COLO668 (cell line): ENCODE measurements at regions not wholly inside any gene's neighbourhood (a gene's known extent, or its start where the extent isn't known, plus 50 kb on each side); places are given as distances from the start of the nearest gene placed in this dataset.

Source experiments
- DNase-seq: peaks from one replicate; lab custom pipeline; 2025; ENCODE audit not compliant: unreplicated experiment; lab: John Stamatoyannopoulos, UW

DNA sequence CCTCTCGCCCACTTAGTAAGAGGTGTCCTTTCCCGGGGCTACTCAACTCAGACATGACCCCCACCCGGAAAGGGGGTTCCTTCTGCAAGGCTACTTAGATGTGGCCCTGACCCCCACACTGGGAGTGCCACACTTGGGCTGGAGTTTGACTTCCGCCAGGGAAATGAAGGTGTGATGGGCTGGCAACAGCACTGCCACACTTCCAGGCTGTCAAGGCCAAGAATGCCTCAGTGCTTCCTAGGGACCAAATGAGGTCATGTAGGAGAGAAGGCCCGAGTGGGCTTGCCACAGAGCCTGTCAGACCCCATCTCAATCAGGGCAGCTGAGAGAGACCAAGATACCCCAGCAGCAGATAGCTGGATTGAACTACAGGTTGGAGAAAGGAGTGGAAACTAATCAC lies 55.5 kb downstream of the DRD1 start:
- DNase-seq: no peak

DNA sequence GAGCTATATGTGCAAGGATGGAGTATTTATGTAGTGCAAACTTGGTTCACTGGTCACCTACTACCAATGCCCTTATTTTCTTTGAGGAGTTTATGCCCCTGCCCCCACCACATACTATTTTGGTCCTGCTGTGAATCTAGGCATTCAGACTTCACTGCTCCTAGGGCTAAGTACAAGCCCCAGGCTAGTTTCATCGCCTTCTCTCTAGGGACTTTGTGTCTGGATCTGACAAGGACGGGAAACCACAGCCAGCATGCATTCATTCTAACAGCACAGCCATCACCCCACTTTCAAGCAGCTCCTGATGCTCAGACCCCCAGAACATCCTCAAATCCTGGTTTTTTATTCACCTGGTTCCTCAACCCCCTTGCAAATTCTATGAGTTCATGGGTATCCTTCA lies 56.8 kb downstream of the DRD1 start:
- DNase-seq: no peak

DNA sequence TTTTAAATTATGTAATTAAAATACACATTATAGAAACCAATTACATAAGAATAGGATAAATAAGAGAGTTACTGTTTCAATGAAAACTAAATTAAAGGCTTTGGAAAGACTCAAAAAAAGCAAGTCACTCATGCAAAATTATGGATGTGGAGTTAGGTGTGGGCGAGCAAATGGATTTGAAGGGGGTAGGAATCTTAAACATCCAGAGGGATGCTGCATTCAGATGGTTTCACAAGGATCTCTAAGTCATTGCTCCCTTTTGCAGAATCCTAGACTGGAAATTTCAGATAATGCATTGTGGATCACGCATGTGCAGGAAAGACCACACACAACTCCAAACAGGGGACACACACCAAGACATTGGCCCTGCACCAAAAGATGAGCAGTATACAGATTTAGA lies 57.5 kb downstream of the DRD1 start:
- DNase-seq: no peak

DNA sequence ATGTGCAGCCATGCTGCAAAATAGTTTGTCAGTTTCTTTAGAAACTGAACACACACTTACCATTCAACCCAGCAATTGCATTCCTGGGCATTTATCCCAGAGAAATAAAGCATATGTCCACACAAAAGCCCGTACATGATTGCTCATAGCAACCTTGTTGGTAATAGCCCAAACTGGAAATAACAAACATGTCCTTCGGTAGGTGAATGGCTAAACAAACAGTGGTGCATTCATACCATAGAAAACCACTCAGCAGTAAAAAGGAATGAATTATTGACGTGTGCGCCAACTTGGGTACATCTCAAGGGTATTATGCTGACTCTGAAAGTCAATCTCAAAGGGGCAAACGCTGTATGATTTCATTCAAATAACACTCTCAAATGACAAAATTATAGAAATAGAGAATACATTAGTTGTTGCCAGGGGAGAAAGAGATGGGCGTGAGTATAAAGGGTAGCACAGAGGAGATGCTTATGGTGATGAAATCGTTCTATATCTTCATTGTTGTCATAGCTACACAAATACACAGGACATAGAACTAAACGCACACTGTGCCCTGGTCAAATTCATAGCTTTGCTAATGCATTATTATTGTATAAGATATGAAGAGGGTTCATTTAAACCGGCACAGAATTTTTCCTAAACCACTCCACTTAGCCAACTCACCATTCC lies 58.2 kb downstream of the DRD1 start:
- peak; percentile 36 for DNase-seq

DNA sequence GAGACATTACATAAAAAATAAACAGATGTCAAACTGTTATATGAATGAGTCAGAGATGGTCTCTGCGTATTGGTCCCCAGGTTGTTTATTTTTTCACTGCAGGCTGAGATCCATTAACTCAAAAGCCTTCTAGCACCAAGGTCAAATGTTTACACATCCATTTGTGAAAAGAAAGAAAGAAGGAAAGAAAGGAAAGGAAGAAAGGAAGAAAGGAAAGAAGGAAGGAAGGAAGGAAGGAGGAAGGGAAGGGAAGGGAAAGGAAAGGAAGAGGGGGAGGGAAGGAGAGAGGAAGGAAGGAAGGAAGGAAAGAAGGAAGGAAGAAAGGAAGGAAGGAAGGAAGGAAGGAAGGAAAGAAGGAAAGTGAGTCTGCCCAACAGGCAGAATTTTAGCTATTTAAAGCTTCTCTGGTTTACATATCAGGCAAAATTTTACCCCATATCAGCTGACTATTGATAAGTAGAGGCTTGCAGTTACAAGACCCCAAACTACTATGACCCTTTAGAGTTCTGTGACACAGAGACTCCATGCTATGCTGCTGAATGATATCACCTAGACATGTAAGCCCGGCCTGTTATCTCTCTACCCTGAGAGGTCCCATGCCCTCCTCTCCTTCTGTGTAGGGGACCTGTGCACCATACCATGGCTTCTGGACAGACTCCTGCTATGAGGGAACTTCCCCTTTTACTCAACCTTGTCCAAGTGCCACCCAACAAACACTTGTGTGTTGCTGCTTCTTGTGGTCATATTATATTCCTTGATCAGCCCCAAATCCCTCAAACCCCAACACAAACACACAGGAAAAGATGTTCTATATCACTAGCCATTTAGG lies 59.0 kb downstream of the DRD1 start:
- DNase-seq: peak; percentile 15

DNA sequence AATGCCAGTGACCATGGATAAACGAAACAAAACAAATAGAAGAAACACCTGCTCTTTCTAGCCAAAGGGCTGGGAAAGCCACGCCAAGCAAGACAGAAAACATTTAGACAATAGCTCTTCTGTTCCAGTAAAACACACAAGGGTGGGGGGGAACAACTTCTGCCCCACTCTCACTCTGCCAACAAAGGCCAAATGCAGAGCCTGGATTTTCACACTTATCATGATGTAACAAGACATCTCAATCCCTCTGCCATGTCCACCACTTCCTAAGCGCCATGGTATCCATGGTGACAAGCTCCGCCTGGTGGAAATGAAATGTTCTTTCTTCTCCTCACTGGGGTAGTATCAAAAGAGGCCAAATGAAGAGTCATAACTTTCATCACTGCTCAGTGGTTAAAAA lies 60.6 kb downstream of the DRD1 start:
- peak; percentile 69 for DNase-seq

DNA sequence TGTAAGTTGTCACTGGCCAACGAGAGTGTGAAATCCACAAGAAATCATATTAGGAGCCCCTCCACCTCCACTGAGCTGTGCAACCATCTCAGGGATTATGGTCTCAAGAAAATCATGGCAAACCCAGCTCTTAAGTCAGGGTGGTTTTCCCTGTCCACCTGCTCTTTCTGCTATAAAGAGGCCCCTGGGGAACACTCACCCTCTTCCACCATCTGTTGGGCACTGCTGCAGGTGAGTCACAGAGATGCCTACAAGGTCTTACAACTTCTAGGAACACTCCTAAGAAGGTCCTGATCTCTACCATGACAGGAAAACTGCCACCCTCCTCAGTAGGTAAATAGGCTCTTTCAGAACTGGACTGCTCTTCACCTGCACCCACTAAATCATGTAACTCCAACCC lies 61.8 kb downstream of the DRD1 start:
- DNase-seq: peak; percentile 17

DNA sequence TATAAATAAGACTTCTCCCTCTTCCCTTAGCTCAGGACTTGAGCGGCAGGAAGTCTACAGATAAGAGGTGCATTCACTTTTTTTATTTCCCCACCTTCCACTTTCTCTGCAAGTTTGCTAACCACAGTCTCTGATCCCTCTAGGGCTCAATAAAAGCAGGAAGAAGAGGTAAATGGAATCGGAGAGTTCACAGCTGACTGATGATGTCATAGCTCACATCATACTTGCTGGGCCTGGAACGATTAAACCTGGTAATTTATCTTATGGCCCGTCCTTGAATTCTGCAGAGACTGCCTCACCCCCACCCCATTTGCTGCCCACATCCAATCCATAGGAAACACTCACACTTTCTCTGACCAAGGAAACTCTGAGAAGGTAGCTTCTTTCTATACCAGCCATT lies 62.9 kb downstream of the DRD1 start:
- no peak for DNase-seq

DNA sequence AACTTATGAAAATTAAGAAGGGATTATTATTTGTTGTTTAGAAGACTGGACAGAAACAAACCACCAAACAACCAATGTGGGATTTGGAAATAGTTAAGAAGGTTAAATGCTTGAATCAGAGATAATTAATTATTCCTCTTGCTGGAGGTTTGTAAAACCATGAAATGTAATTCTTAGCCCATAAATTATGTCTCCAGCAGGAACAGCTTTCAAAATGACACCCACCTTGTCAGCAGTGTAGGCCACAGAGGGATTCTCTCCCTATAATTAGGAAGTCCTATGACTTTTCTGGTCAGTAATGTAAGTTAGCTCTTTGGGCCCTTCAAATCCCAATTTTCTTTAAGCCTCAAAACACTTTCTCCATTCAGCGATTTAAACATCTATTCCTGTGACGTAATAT lies 63.3 kb downstream of the DRD1 start:
- no peak for DNase-seq

DNA sequence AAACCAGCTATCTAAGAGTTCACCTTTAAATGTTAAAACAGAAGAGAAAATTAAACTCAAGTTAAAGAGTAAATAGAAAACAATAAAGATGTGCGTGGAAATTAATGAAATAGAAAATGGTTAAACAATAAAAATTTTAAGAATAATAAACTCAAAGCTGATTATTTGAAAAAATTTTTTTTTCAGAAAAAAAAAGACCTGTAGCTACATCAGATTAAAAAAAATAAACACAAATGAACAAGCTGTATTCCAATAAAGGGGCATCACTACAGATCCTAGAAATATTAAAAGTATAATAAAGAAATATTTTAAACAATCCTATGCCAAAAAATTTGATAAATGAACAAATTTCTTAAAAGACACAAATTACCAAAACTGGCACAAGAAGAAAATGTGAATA lies 64.1 kb downstream of the DRD1 start:
- no peak for DNase-seq

DNA sequence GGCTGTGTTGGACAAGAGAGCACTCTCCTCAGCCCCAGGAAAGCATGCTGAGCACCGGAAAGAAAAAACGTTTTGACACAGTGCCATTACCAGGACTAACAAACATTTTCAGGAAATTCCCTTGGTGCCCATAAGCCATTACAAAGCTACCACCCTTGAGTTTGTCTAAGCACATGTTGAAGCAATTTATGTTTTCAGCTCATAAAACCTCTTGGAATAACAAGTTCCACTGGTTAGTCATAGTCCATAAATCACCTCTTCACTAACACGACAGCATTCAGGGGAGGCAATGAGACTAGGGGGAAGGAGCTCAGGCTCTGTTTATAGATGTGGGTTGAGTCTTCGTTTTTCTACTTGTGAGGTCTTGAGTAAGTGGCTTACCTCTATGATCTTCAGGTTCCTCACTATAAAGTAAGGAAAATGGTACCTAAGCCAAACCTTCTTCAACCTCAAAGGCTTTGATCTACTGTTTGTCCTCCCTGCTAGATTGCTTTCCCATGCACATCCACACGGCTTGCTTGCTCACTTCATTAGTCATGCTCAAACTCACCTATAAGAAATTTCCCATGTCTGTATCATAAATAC lies 65.4 kb downstream of the DRD1 start:
- peak; percentile 38 for DNase-seq

DNA sequence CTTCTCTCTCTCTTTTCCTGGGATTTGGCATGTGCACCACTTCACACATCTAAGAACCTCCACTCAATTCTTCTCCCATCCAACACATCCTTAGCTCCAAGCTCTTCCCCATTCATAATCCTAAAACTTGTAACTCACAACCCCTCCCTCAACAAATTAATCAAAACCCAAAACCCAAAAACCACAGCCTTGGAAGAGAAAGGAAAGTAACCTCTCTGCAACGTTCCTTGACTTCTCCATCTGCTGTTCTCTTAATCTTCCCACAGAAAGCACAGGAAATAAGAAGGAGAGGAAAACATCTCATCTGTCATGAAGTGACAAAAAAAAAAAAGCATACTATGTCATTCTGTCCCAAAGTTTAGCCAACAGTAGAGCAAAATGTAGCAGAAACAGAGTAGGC lies 66.2 kb downstream of the DRD1 start:
- DNase-seq: no peak

DNA sequence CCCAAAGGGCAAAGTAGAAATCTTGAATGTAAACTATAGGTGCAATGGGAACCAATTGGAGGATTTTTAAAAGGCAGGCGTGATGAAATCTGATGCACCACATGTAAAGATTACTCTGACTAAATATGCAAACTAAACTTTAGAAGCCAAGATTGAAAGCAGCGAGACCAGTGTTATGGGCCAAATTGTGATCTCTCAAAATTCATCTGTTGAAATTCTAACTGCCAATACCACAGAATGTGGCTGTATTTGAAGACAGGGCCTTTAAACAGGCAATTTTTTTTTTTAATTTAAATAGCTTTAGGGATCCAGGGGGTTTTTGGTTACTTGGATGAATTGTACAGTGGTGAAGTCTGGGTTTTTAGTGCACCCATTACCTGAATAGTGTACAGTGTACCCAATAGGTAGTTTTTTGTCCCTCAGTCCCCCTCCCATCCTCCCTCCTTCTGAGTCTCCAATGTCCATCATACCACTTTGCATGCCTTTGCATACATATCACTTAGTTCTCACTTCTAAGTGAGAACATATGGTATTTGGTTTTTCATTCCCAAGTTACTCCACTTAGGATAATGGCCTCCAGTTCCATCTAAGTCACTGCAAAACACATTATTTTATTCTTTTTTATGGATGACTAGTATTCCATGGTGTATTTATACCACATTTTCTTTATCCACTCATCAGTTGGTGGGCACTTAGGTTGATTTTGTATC lies 69.7 kb downstream of the DRD1 start:
- no peak for DNase-seq

DNA sequence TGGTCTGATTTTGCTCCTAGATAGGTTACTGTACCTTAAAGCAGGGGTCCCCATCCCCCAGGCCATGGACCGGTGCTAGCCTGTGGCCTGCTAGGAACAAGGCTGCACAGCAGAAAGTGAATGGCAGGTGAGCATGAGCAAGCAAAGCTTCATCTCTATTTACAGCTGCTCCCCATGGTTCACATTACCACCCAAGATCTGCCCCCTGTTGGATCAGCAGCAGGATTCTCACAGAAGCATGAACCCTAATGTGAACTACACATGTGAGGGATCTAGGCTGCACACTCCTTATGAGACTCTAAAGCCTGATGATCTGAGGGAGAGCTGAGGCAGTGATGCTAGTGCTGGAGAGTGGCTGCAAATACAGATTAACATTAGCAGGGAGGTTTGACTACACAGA lies 78.1 kb downstream of the DRD1 start:
- DNase-seq: peak; percentile 5

DNA sequence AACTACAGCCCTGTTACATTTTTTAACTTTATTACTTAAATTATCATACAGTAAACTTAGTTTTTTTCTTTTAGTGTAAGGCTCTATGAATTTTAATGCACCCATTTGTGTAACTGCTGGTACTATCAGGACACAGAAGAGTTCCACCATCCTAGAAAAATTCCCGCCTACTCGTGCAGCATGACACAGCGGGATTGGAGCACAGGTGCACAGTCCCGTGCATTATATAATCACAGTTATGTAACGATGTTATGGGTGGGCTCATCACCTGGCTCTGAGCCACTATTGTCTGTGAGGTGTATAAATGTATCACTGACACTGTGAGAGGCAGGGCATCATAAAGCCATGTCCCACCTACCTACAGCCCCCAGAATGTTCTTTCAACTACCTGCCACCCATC lies 80.7 kb downstream of the DRD1 start:
- DNase-seq: peak; percentile 36

DNA sequence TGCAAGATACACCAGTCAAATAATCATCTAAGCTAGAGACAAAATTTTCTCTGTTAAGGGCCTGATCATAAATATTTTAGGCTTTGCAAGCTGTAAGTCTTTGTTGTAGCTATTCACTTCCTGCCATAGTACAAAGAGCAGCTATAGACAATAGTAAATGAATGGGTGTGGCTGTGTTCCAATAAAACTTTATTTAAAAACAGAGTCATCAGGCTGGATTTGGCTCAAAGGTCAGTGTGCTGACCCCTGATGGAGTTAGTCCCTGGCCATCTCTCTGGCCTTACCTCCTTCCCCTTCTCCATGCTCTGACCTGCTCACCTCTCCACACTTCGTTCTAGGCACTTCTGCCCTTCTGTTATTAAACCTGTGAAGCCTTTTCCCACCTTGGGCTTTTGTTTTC lies 86.0 kb downstream of the DRD1 start:
- DNase-seq: no peak

DNA sequence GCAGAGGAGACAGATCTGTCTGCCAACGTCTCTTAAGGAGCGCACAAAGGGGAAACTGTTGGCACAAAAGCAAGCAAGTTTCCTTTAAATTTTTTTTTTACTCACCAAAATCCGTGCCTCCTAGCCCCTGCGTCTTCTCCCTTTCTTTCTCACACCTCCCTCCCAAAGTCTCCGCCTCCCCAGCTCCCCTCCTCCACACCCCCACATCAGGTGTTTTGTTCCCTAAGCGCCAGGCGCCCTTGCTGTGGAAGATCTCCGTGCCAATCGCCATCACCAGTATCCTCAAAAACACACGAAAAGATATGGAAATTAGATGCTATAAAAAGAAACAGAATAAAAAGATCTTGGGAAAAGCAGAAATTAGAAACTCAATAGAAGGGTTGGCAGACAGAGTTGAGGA lies 87.6 kb downstream of the DRD1 start:
- DNase-seq: no peak

DNA sequence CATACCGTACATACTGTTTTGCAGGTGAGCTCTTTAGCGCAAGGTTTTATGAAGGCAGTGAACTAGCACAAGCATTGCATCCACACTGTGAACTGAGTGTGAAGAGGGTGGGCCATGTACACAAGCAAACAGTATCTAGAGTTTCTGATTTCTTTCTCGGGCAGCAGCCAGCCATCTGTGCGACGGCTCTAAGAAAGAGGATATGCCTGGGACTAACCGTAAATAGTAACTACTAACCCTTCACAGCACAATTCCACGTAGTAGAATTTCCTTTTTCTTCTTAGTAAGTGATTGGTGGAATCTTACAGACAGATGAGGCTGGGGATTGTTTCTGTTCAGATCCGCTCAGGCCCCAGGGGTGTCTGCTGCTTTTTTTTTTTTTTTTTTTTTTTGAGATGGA lies 89.0 kb downstream of the DRD1 start:
- DNase-seq: no peak

DNA sequence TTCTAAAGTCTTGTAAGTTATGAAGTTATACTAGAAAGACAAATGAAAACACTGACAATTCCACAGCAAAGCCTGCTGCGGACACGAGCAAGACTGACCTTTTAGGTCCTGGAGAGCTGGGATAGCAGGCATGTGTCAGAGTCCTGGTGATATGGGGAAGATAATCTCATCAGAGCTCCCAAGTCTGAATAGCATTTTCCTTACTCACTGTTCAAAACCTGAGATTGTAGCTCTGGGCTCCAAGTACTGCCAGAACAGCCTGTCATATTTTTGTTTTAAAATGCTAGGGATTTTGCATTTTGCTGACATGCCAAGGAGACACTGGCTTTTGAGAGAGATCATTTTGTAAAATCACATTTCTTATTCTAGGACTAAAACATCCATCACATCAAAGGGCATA lies 90.1 kb downstream of the DRD1 start:
- DNase-seq: no peak

DNA sequence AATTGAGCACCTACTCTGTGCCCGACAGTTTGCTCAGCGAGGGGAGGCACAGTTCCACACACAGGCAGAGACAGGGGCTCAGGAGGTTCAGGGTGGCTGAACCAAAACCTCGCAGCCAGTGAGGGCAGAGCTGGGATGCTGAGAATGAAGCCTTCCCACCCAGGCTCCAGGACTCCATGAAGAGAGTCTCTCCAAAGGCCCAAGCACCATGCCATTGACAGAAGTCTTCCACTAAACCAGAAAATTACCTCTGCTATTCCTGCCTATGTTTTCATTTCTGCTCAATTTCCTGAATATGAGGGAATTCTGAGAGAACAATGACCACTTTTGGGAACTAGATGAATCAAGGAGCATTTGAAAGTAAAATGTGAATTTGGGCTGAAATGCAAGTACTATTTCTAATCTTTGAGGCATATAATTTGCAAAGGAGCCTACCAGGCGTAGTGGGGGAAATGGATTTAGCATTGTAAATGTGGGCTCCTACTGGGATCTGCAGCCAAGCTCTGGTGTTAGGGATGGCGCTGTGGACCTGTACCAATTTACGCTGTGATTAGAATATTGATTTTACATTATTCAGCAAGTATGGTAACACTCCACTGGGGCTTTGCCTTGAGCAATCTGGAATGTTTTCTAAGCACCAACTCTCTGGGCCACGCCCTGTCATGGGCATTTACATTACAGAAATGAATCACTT lies 91.9 kb downstream of the DRD1 start:
- DNase-seq: no peak

DNA sequence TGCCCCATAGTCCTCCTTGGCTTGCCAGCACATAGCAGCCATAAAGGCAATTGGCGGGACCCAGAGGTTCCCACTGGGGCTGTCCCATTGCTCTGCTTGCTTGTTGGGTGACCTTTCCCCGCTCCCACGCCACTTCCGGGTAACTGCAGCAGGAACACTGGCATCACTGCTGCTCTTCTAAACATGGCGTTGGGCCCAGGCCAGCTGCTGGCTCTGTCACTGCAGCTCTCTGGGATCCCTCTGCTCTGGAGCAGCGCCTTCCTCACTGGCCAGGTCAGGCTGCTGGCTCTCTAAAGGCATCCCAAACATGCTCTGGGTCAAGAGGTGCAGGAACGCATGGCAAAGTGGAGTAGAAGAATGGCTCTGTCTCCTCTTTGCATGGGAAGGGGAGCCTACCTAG lies 92.9 kb downstream of the DRD1 start:
- DNase-seq: no peak
